ENCODE measurements at regions not wholly inside any gene's neighbourhood (a gene's known extent, or its start where the extent isn't known, plus 50 kb on each side); places are given as distances from the start of the nearest gene placed in this dataset.

- Mint-ChIP-seq H3K9me3 (no peaks in the 10 kb centered on the region), H3K4me3 (no peak overlapping the region)
- CTCF ChIA-PET = no interaction called here
These were observed 77.5 kb upstream of the SEPTIN5 start for GRCh38 chr22:19636696-19637407.

GRCh38 chr22:19637408-19638281 is 76.7 kb upstream of the SEPTIN5 start:
- H3K4me1 ChIP-seq (ENCODE audit: insufficient read depth, low read length) = no peaks in the 10 kb centered on the region
- Mint-ChIP-seq H3K4me3 (no peak overlapping the region), H3K9me3 (no peaks in the 10 kb centered on the region), H3K4me1 (ENCODE audit: low read depth) (no peaks in the 10 kb centered on the region), H3K27ac (no peak overlapping the region), H3K27me3 (peaks cover under 1% of the 10 kb centered on the region), H3K36me3 (ENCODE audit: low read depth) (no peaks in the 10 kb centered on the region)
- no peak overlapping the region for H3K4me3 ChIP-seq (ENCODE audit: low read length)
- intact Hi-C loops (cut with DNase I, micrococcal nuclease) = loop anchor here (10.0 kb wide), 3 partner anchors 63 to 533 kb away; no protein-coding TSS in a partner anchor
- H3K9me3 ChIP-seq (ENCODE audit: control insufficient read depth in 1 of 2, insufficient read depth in 1 of 2, low read length in 2 of 2) = no peaks in the 10 kb centered on the region
- H3K27me3 ChIP-seq (ENCODE audit: control insufficient read depth in 1 of 2, insufficient read depth in 2 of 2, low read length in 2 of 2) = peaks cover 0 to 3% of the 10 kb centered on the region in 2 experiments
- DNase-seq = no peak
- H3K36me3 ChIP-seq (ENCODE audit: insufficient read depth, low read length) = no peaks in the 10 kb centered on the region
- no peak for TF ChIP-seq CTCF (IDR thresholded peaks at IDR 0.05)
- H3K27ac ChIP-seq (ENCODE audit: low read depth in 1 of 2, low read length in 2 of 2) = no peak overlapping the region
- POLR2A ChIA-PET = no interaction called here
- CTCF ChIA-PET = no interaction called here
- ATAC-seq (ENCODE audit: poor library complexity) = no peak

More at GRCh38 chr22:19636696-19637407, 77.5 kb upstream of the SEPTIN5 start:
- peaks cover 0 to under 1% of the 10 kb centered on the region in 2 experiments for H3K27me3 ChIP-seq (ENCODE audit: control insufficient read depth in 1 of 2, insufficient read depth in 2 of 2, low read length in 2 of 2)
- Mint-ChIP-seq H3K36me3 (ENCODE audit: low read depth) (no peaks in the 10 kb centered on the region), H3K27ac (no peak overlapping the region), H3K4me1 (ENCODE audit: low read depth) (no peaks in the 10 kb centered on the region), H3K27me3 (no peaks in the 10 kb centered on the region)
- DNase-seq = no peak
- POLR2A ChIA-PET = no interaction called here
- no peak overlapping the region for H3K4me3 ChIP-seq (ENCODE audit: low read length)
- no peak for TF ChIP-seq CTCF (IDR thresholded peaks at IDR 0.05)
- H3K4me1 ChIP-seq (ENCODE audit: insufficient read depth, low read length) = no peaks in the 10 kb centered on the region
- intact Hi-C loops (cut with DNase I, micrococcal nuclease) = loop anchor here (10.0 kb wide), 3 partner anchors 62 to 532 kb away; no protein-coding TSS in a partner anchor
- H3K27ac ChIP-seq (ENCODE audit: low read depth in 1 of 2, low read length in 2 of 2) = no peak overlapping the region
- no peak for ATAC-seq (ENCODE audit: poor library complexity)
- H3K9me3 ChIP-seq (ENCODE audit: control insufficient read depth in 1 of 2, insufficient read depth in 1 of 2, low read length in 2 of 2) = no peaks in the 10 kb centered on the region
- no peaks in the 10 kb centered on the region for H3K36me3 ChIP-seq (ENCODE audit: insufficient read depth, low read length)

GRCh38 chr22:19638282-19639015 is 75.9 kb upstream of the SEPTIN5 start:
- Histone ChIP-seq H3K27me3 (ENCODE audit: control insufficient read depth in 1 of 2, insufficient read depth in 2 of 2, low read length in 2 of 2) (peaks cover 0 to 3% of the 10 kb centered on the region in 2 experiments), H3K36me3 (ENCODE audit: insufficient read depth, low read length) (no peaks in the 10 kb centered on the region), H3K9me3 (ENCODE audit: control insufficient read depth in 1 of 2, insufficient read depth in 1 of 2, low read length in 2 of 2) (no peaks in the 10 kb centered on the region), H3K4me1 (ENCODE audit: insufficient read depth, low read length) (no peaks in the 10 kb centered on the region), H3K4me3 (ENCODE audit: low read length) (no peak overlapping the region), H3K27ac (ENCODE audit: low read depth in 1 of 2, low read length in 2 of 2) (no peak overlapping the region)
- ATAC-seq (ENCODE audit: poor library complexity) = no peak
- ChIA-PET POLR2A (no interaction called here), CTCF (no interaction called here)
- no peaks in the 10 kb centered on the region for H3K4me1 Mint-ChIP-seq (ENCODE audit: low read depth)
- no peak overlapping the region for H3K4me3 Mint-ChIP-seq
- H3K9me3 Mint-ChIP-seq = no peaks in the 10 kb centered on the region
- H3K36me3 Mint-ChIP-seq (ENCODE audit: low read depth) = no peaks in the 10 kb centered on the region
- no peak for TF ChIP-seq CTCF (IDR thresholded peaks at IDR 0.05)
- no peak for DNase-seq
- intact Hi-C loops (cut with DNase I, micrococcal nuclease) = loop anchor here (10.0 kb wide), 3 partner anchors 64 to 534 kb away; no protein-coding TSS in a partner anchor
- H3K27ac Mint-ChIP-seq = no peak overlapping the region
- peaks cover 4% of the 10 kb centered on the region for H3K27me3 Mint-ChIP-seq
